HEK293T (cell line): ENCODE measurements at regions not wholly inside any gene's neighbourhood (a gene's known extent, or its start where the extent isn't known, plus 50 kb on each side); places are given as distances from the start of the nearest gene placed in this dataset.

ENCODE experiments used
- FOXM1 ChIP-seq: fragments of 450-650 bp; IDR thresholded peaks from 2 replicates; pipeline ENCODE4 v1.6.1; 2017; ENCODE audit warnings: mild to moderate bottlenecking, borderline replicate concordance
- TARDBP ChIP-seq: fragments of 450-650 bp; IDR thresholded peaks from 2 replicates; pipeline ENCODE4 v1.6.1; 2016

GRCh38 chr13:111460548-111461444, 140.4 kb downstream of the TEX29 start:
- no peak for TF ChIP-seq TARDBP
- no peak for TF ChIP-seq FOXM1
